Amygdala (tissue), 56 donors: ENCODE measurements at regions not wholly inside any gene's neighbourhood (a gene's known extent, or its start where the extent isn't known, plus 50 kb on each side); places are given as distances from the start of the nearest gene placed in this dataset.

Source experiments
- DNase-seq, 56 donors: peaks; one replicate each; lab custom pipeline; 2025; lab: John Stamatoyannopoulos, UW

DNA sequence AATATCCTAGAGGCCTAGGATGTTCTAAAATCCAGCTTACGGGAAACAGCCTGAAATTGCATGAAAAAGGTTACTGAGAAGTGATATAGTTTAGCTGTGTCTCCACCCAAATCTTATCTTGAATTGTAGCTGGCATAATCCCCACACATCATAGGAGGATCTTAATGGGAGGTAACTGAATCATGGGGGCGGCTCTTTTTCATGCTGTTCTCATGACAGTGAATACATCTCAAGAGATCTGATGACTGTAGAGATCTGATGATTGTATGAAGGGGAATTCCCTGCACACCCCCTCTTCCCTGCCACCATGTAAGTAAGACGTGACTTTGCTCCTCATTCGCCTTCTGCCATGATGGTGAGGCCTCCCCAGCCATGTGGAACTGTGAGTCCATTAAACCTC lies 385.6 kb upstream of the ID2 start:
- DNase-seq = no peak

DNA sequence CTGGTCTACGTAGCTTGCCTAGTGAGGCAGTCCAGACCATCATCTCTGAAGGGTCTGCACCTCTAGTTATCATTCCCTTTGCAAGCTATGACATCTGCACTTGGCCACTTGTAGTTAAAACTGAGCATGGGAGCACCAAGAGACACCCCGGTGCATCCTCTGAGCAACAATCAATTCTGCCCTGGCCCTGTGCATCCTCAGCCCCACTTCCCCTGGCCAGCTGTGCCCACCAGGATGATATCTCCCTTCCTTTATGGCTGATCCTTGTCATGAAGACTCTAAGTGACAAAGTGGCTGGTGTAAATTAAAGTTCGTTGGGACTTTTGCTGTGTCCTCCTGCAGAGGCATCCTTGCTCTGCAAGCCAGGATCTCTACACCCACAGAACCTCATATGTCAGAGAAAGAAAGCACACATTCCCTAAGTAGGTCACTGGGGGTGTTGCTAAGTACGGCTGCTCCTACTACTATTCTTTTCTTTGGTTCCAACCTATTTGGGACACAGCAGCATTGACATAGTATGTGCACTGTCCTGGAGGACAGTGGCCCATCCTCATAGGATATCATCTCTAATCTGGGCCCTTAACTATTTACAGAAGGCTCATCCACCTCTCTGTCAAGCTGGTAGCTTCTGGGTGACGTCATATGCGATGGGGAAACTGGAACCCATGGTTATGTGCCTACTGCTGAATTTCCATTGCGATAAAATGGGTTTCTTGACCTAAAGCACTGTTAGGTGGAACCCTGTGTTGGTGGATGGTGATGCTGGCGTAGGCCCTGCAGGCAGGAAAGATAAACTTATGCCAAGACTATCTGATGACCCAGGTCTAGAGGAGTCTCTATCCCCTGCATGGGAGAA lies 384.3 kb upstream of the ID2 start:
- no peak for DNase-seq

DNA sequence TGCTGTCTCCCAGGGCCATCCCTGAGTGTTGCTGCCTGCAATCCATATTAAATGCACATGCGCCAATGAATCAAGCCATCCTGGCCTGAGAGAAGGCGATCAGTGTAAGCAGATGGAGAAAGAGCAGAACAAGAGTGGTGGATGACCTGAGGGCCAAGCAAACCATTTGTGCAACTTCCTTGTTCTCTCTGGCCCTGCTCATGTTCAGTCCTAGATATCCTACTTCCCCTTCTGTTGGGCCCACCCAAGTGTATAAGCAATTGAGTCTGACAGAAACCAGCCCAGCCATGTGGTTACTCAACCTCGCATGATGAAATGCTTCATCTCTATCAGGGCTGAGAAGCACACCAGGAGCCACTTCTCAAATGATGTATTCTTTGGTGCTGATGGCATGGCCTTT lies 383.1 kb upstream of the ID2 start:
- peak in 17 of 56 donors; percentile 7 to 70 (median 18) for DNase-seq

DNA sequence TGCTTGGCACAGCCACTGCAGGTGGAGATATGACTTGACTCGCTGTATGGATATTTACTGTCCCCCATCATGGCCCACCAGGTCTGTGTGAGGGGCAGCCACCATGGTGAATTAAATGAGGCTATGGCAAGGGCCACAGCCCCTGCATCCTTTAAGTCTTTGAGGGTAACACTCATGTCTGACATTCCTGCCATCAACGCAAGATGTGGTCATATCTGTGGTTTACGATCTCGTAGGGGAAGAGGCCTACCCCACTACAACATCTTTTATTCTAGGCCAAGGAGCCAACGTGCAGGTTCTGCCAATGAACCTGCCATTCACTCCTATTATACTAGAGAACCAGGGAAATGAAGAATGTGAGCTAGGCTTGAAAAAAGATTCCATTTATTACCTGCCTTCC lies 381.6 kb upstream of the ID2 start:
- no peak for DNase-seq

DNA sequence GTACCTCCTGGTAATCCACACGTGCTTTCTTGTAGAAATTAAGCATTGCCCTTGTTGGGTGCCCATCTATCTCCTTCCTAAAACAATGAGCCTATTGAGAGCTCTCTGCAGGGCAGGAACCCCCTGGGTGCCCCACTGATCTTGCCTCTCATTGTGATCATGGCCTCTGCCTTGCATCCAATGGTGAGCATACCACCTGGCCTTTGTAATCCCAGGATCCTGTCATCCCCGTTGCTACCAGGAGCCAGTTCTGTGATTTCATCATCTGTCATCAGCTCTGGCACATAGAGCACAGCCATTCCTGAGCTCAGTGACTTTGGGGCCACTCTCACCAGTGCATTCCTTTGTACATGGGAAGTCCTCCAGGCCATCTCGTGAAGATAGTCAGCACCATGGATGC lies 381.0 kb upstream of the ID2 start:
- DNase-seq = no peak

DNA sequence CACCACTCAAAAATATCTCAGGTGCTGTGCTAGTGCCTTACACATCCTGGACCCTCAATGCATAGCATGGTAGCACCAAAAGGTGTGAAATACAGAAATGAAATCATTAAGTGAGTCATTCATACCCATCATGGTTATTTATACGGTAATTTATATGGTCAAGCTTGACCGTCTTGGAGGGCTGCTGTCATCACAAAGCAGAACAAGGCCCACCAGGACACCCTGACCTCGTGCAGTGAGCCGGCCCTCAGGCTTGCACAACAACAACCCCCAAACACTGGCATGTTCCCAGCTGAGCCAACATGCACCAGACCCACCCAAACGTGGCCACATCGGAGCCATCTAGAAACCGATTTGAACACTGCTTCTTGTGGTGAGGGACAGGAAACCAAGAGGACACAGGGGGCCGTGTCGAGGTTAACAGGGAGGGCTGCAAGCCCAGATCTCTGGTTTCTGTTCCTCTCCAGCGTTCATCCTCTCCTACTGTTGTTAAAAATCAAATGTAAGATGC lies 378.5 kb upstream of the ID2 start:
- peak in 34 of 56 donors; percentile 5 to 71 (median 29) for DNase-seq

DNA sequence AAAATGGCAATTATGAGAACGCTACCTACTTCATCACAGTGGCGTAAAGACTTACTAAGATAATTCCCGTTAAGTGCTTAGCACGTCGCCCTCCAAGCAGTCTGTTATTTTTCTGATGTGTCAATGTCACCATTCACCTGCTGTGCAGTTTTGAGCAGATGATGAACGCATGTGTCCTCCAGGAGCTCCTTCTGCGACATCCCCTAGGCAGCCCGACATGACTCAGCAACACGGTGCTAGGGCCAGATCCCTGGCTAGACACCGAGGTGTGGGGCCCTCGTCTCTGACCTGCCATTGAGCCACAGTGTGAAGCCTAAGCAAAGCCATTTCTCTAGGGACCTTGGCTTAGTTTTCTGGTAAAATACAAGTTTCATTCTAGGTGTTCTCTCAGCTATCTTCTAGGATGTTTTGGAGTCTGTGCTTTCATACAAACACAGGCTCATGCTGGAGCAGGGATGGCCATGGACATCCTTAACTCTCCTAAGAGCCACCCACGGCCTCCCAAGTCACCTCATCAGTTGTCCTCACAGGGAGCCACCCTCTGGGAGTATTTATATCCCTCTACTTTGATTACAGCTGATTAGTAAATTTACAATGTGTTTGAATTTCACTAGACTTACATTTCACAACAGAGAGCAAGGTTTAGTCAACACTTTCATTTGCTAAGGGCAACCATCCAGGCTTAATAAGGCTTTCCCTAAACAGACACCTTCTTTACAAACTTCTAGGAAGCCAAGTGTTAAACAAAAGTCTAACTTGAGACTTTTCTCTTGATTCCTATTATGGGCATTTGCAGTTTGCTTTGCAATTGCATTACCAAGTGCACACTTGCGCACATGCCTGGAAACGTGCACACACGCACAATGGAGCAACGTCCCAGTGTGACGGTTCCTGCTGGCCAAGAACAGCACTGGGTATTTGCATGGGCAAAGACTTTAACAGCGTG lies 376.8 kb upstream of the ID2 start:
- peak in 3 of 56 donors; percentile 5 to 38 (median 23) for DNase-seq

DNA sequence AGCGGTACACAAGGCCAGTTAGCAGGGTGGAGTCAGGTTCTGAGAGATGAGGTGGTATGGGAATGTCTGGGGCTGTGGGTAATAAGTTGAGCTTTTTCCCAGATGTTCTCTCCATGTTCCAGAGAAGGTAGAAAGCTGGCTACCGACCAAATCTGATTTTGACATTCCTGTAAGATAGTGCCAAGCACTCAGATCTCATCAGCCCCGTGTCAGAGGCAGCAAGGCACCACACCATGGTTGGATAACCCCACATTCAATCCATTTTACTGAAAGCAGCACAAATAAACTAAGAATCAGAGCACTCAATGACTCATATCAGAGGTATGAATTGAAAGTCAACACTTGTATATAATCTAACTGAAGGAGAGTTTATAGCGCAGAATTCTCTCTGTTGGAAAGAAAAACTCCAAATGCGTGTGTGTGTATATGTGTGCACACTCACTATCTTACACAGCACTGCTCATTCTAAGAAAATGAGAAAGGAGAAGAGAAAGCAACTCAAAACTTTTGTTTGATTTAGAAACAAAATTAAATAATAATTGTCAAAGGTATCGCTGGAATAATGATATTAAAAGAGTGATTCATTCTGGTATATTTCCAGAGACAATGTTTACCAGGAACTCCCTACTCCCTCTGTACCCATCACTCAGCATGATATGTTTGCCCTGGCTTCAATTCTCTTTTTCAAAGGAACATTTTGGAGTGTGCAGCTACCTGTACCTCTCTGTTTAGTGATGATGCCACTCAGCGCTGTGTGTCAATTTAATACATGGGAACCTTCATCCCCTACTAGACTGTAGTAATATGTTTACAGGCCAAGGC lies 375.1 kb upstream of the ID2 start:
- no peak for DNase-seq

DNA sequence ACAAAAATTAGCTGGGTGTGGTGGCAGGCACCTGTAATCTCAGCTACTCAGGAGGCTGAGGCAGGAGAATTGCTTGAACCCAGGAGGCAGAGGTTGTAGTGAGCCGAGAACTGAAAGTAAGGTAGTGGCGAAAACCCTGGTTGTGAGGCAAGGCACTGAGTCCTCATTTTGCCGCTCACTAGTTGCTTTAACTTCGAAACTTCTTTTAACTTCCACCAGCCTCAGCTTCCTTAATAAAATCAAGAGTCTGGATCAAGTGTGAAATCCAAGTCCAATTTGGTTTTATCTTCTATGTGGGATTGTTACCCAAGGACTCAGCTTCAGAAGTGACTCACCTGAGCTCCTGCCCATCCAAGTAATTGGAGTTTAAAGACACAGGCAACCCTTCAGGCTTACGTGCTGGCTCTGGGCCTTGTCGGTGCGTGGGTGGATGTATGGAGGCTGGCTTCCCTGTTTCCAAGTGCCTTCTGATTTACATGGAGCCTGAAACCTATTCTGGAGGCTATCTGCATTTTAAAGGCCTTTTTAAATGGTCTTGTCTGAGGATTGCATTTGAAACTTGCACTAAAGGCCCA lies 374.2 kb upstream of the ID2 start:
- no peak for DNase-seq

DNA sequence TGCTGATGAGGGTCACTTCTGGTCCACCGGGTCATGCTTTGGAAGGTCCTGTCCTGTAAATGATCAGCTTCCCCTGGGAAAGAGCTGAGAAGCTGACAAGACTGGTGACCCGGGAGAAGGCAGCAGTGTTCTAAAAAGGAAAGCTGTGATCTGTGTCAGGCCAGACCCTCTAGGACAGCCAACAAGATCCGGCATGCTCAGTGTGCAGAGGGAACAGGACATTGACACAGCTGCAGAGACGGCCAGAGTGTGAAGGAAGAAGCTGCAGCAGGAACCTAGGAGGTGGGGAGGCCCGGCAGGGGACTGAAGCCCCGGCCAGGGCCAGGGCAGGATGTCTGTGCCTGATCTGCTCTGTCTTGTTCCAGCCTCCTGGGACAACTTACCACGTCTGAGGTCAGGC lies 372.7 kb upstream of the ID2 start:
- DNase-seq = no peak

DNA sequence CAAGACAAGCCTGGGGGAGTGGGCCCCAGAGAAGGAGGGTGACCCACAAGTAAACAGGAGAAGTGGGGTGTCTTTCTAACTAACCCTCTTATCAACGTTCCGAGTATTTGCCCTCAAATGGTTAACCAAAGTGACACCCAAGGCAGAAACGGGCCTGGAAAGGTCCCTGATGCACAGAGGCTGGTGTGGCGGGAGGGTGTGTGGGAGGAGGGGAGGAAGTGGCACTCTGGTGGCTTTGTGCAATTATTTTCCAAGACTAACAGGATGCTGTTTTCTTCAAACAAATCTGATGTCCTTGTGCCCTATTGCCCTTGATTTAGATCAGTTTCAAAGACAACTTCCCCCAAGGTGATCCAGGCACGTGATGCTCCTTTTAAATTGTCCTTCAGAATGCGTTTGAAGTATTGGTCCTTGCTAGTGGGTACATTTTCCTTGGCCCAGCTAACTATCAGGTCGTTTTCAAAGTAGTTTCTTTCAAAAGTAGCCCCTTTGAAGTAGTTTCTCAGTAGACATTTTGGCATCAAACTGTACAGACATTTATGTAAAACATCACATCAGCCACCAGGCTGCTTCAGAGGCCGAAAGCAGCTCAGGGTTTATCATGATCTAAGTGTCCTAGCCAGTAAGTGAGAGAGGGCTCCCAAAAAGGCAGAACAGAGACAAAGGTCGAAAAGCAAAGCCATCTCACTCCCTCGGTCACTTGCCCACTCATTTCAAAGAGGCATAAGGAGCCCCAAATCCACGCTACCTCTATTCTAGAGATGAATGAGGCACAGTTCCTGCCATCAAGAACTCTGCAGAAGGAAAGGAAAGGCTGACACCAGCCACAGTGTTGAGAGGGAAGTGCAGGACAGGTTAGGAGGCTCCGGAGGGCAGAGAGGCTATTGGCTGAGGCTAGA lies 371.1 kb upstream of the ID2 start:
- DNase-seq = no peak

DNA sequence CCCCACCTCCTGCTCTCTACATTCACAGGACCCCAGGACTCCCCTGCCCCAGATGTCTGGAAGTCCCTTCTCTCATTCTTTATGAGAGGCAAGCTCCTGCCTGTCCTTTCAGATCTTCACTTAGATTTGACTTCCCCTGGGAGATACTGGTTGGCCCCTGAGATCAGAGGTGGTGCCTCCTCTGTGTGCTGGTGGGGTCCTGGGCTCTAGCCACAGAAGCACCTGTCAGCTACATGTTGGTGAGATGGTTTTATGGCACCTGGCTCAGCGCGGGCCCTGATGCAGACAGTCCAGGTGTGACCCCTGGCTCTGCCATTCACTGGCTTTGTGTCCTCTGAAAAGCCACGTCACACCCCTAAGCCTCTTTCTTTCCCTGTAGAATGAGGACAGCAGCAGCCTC lies 369.6 kb upstream of the ID2 start:
- DNase-seq = no peak

DNA sequence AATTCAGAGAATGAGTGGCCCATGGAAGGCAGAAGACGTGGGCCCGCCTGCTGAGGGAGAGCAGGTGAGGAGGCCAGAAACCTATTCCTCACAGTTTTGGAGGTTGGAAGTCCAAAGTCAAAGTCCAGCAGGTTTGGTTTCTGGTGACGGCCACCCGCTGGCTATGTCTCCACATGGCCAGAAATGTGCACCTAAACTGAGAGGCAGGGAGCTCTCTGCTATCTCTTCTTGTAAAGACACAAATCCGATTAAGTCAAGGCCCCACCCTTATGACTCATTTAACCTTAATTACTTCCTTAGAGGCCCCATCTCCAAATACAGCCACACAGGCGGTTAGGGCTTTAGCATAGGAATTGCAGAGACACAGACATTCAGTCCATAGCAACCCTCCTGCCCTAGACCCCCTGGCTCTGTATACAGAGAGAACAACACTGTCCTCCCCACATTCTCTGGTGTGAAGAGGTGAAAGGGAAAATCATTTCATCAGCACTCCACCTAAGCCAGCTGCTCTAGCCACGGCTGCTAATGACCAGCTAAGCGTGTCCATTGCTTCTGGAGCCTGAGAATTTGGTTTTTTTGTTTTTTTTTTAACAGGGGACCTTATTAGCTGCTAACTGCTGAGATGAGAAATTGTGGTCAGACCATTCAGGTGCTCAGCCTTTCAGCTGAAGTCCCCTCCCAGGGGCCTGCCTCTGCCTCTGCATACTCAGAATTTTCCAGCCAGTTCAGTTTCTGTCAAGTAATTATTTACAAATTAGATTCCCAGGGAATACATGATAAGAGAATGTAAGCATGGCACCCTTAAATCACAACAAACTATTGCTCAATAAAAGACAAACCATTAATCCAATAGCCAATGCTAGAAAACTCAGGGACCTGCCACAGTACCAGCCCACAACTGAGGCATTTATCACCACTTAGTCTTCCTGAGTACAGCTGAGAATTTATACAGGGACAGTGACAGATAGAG lies 368.7 kb upstream of the ID2 start:
- DNase-seq = no peak

DNA sequence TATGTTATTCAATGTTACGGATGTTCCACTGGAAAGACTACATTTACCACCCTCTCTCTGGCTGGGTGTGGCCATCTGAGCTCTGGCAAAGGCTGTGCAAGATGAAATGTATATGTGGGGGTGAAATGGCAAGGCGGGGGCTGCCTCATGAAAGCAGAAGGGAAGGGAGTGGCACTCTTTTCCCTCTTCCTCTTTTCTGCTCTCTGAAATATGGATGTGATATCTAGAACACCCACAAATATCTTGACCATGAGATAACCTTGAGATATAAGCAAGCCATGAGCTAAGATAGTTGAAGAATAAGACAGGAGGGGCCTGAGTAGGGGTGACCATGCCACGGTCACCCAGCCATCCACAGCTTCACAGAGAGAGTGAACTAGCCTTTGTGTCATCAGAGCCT lies 367.8 kb upstream of the ID2 start:
- DNase-seq = no peak

DNA sequence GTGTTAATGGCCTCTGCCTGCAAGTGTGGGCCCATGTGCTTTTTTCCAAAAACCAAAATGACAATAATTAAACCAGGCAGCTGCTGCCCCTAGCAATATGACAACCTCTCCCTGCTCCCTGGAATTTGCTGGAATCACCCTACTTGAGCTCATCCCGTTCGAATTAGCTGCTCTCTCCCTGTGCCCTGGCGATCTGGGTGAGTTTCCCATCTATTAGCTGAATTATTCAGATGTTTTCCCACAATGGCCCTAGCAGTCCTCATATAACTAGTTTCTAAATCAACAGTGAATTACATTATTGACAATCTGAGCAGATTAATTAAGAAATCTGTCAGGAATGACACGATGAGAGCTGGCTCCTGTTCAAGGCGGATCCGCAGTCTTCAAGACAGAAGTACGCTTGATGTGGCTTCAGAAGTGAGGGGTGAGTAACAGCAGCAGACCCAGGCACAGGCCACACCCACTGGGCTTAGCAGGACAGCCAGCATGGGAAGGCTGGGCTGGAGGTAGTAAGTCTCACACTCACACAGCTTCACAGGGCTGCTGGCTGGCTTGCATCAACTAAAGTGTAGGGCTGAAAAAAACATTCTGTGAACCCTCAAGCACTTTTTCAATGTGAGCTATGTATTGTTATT lies 366.2 kb upstream of the ID2 start:
- DNase-seq = no peak

DNA sequence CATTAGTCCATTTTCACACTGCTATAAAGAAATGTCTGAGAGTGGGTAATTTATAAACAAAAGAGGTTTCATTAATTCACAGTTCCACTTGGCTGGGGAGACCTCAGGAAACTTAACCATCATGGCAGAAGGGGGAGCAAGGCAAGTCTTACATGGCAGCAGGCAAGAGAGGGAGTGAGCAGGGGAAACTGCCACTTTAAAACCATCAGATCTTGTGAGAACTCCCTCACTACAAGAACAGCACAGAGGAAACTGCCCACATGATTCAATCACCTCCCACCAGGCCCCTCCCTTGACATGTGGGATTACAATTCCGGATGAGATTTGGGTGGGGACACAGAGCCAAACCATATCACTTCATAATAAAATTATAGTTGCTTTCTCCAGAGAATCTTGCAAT lies 365.5 kb upstream of the ID2 start:
- DNase-seq = no peak

DNA sequence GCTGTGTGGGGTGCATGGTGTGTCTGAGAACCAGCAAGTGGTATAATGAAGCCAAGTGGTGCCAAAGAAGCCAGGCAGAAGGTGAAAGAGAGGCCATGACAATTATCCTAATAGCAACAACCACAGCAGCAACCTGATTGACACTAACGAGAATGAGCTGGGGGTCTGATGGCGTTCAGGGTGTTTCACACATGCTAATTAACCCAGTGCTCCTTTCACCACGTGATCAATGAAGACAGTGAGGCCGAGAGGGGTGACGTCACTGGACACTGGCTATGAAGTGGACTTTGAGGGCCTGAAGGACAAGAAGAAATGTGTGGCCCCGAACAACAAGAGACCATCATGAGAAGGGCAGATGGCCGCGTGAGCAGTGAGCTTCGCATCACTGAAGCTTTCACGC lies 364.4 kb upstream of the ID2 start:
- DNase-seq = no peak
